Breast epithelium (tissue), 3 donors: ENCODE measurements at regions not wholly inside any gene's neighbourhood (a gene's known extent, or its start where the extent isn't known, plus 50 kb on each side); places are given as distances from the start of the nearest gene placed in this dataset.

Experiments used
- POLR2A ChIP-seq: fragments of 450-650 bp; IDR thresholded peaks from one replicate; pipeline ENCODE4 v1.6.1; 2016; ENCODE audit warnings: antibody characterized with exemption, mild to moderate bottlenecking, moderate library complexity
- POLR2AphosphoS5 ChIP-seq, 3 donors: sonication (generic); formaldehyde crosslinking; IDR thresholded peaks; one replicate each; pipeline ENCODE4 v1.6.1; 2017; ENCODE audit warnings: antibody characterized with exemption in 3 of 3
- TF ChIP-seq, protein P1 (sequence below), 3 donors: fragments of 450-650 bp; IDR thresholded peaks; one replicate each; pipeline ENCODE4 v1.5.1; 2016 to 2017; ENCODE audit warnings: antibody characterized with exemption in 3 of 3, mild to moderate bottlenecking in 3 of 3, moderate library complexity in 3 of 3

DNA sequence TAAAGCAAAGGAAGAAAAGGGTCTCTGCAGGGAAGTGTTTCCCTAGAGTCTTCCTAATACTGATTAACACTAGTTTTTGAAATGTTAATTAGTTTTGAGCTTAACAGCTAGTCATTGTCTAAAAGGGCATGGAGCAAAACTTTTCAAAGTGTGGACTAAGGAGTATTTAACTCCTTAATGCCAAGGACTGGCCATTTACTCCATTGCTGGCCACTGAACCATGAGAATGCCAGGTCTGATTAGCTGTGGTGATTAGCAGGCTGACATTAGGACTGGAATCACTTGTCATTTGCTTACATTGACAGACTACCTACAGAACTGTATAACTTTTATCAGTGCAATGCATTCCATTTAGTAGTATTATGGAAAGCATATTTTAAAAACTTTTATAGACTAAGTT, 987.0 kb downstream of the NR2F1-AS1 start:
- TF ChIP-seq POLR2AphosphoS5 (IDR thresholded peaks at IDR 0.05): no peak
- TF ChIP-seq, protein P1, sequence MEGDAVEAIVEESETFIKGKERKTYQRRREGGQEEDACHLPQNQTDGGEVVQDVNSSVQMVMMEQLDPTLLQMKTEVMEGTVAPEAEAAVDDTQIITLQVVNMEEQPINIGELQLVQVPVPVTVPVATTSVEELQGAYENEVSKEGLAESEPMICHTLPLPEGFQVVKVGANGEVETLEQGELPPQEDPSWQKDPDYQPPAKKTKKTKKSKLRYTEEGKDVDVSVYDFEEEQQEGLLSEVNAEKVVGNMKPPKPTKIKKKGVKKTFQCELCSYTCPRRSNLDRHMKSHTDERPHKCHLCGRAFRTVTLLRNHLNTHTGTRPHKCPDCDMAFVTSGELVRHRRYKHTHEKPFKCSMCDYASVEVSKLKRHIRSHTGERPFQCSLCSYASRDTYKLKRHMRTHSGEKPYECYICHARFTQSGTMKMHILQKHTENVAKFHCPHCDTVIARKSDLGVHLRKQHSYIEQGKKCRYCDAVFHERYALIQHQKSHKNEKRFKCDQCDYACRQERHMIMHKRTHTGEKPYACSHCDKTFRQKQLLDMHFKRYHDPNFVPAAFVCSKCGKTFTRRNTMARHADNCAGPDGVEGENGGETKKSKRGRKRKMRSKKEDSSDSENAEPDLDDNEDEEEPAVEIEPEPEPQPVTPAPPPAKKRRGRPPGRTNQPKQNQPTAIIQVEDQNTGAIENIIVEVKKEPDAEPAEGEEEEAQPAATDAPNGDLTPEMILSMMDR (IDR thresholded peaks at IDR 0.05): no peak
- TF ChIP-seq POLR2A: no peak
